HG02938 (cell line): ENCODE measurements at regions not wholly inside any gene's neighbourhood (a gene's known extent, or its start where the extent isn't known, plus 50 kb on each side); places are given as distances from the start of the nearest gene placed in this dataset.
A peak's percentile ranks its signal among the peaks of the same experiment; 100 is the strongest.
"Not testable (repeated sequence)": the region's sequence is repeated elsewhere in the genome, so short reads cannot be mapped to it uniquely, and the experiment has no call there.

ENCODE experiments used
- ATAC-seq: cut with Tn5 transposase; IDR thresholded peaks from one replicate; pipeline ENCODE4 v1.9.1; 2021; ENCODE audit warnings: mild to moderate bottlenecking, moderate library complexity; ENCODE audit not compliant: unreplicated experiment

DNA sequence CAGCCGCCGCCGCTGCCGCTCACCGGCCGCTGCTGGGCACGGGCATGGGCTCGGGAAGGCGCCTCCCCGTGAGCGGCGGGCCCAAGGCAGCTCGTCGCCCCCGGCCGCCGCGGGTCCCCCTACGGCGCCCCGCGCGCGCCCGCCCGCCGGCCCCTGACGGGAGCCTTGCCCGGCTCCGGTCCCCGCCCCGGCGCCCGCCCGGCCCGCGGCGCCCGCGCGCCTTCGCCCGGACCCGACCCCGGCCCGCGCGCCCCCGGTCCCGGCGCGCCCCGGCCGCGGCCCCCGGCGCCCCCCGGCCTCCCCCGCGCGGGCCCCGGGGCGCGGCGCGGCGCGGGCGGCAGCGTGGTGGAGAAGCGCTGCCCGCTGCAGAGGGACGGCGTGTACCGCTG lies 177.7 kb downstream of the OR4M2 start:
- no peak for ATAC-seq

DNA sequence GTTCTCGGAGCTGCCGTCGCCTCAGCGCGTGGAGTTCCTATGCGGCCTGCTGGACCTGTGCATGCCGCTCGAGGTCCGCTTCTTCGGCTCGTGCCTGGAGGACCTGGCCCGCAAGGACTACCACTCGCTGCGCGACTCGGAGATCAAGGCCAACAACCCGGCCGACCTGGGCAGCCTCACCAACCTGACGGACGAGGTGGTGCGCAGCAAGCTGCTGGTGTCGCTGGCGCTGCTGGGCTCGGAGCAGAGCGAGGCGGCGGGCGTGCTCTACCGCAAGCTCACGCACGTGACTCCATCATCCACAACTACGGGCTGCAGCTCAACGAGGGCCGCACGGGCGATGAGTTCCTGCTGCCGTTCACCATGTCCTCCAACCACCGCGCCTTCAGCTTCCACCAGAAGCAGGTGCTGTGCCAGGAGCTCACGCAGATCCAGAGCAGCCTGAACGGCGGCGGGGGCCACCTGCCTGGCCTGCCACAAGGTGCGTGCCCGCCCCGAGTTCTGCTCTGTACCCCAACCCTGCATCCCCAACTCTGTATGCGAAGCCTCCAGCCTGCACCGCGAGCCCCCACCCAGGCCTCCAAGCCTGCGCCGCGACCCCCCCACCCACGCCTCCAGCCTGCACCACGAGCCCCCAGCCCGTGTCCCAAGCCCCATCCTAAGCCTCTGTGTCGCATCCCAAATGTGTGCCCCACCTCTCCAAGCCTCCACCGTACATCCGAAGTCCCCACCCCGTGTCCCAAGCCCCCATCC lies 178.2 kb downstream of the OR4M2 start:
- ATAC-seq, result no peak

- not testable (repeated sequence) for ATAC-seq
These were observed 178.9 kb downstream of the OR4M2 start for GRCh38 chr15:22259151-22259750.

DNA sequence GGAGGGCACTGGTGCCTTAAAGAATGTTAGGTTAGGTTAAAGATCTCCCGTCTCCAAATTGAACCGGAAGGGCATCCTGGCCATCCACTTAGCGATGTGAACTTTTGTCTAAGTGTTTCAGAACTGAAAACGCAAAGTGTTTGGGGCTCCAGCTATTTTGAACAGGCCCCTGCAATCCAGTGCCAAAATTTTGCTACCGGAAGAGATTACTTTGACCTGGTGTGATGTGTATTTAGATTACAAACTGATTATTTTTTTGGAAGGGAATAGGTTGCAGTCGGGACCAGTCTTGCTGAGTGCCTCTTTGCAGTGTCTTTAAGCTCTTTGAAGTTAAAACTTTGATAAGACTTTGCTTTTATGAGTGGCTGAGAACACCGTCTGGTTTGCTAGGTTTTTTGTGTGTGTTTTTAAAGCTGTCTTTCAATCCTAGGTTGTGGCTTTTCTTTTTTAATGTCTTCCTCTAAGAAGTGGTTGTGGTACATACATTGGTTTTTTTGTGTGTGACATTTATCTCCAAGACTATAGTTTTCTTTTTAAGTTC lies 179.6 kb downstream of the OR4M2 start:
- ATAC-seq, result no peak

DNA sequence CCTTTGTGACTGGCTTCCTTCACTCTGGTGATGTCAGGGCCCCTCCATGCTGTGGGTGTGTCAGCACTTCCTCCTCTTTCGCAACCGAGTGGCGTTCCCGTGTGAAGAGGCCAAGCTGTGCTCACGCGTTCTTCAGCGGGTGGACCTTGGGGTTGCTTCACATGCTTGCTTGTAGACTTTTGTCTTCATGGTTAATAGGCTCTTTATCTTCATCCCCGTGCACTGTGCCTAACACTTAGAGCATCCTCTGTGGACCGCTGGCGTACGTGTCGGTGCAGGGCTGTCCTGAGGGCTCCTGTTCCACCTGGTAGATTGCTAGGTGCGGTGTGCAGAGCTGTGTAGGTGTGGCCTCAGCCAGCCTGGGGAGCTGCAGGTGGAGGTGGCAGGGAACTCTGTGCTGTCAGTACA lies 182.3 kb downstream of the OR4M2 start:
- ATAC-seq, result no peak

DNA sequence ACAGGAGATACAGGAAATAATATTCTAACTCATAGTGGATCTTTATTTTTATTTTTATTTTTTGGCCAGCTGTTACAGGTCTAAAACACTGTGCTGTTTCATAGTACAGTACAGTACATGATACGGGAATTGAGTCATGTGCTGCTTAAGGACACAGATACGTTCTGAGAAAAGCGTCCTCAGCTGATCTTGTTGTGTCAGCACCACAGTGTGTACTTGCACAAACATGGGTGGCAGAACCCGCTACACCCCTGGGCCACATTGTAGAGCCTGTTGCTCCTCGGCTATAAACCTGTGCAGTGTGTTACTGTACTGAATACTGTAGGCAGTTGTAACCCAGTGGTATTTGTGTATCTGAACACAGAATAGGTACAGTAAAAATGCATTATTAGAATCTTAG lies 183.4 kb downstream of the OR4M2 start:
- no peak for ATAC-seq

DNA sequence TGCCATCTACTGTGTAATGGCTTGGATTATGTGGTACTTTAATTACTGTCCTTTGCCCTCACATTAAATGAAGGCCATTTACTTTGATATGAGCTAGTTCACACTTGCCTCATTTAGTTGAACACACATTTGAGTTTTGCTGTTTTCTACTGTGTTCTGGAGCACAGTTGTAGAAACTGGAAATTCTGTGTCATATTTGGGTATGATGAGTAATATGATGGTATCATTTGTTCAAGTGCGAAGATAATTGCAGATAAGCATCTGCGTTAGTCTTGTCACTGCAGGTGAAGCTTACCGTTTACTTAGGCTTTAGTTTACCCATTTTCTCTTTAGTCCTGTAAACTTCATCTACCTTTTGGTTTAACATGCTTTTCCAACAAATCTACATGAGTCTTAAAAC lies 183.9 kb downstream of the OR4M2 start:
- not testable (repeated sequence) for ATAC-seq

DNA sequence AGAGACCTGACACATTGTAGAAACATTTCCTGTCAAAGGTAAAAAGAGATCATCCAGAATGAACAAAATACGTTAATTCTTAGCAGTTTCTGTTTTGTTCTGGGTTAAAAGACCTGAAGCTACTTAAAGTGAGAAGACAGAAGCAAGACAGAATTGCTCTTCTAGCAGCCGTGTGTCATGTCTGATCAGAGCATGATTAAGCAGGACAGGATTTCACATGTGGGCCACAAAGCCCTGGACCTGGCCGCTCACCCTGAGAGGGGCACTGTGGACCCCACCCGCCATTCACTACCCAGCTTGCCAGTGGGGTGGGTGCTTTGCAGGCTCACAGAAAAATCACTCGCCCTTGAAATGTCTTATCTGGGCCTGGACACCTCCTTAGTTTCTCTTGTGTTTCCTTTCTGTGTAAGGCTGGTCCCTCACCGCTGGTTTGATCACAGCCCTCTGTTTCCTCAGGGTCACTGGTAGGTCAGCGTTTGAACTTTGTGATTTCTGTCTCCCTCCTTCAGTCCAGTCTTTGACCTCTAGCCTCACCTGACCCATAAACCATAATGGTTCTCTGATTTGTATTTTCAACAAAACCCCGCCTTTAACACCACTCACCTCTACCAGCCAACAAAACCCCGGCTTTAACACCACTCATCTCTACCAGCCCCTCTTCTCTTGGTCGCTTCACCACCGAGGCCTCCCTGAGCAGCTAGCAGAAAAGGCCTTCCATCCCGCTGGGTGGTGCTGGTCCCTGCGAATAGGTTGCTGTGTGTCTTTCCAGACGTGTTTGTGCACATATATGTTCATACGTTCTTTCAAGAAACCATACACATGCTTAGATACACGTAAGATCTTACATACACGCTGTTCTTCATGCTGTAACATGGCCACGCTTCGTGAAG lies 185.0 kb downstream of the OR4M2 start:
- no peak for ATAC-seq

- ATAC-seq, result no peak
These were observed 185.6 kb downstream of the OR4M2 start for GRCh38 chr15:22265970-22266369.

GRCh38 chr15:22267761-22268160 lies 187.4 kb downstream of the OR4M2 start:
- no peak for ATAC-seq

- ATAC-seq, result not testable (repeated sequence)
These were observed 187.9 kb downstream of the OR4M2 start for GRCh38 chr15:22268201-22268600.

- ATAC-seq, result not testable (repeated sequence)
These were observed 188.3 kb downstream of the OR4M2 start for GRCh38 chr15:22268654-22269053.

- not testable (repeated sequence) for ATAC-seq
These were observed 186.2 kb upstream of the GOLGA6L22 start for GRCh38 chr15:22272286-22273160.

- ATAC-seq, result not testable (repeated sequence)
These were observed 185.5 kb upstream of the GOLGA6L22 start for GRCh38 chr15:22273185-22273584.

DNA sequence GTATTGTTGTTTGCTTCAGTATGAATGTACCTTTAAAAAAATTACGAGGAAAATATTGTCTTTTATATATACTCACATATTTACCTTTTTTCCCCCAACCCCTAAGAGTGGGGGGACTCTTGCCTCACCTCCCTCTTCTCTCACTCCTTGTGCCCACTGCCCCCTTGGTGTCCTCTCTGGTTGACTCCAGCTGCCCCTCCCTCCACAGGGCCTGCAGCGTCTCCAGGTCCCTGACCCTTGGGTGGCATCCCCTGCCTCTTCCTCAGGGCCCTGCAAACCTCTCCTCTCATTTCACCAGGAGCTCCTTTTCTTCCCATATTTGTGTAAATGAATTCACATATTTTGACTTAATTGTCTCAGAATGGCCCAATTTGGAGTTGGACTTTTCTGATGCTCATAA lies 184.3 kb upstream of the GOLGA6L22 start:
- ATAC-seq, result not testable (repeated sequence)

GRCh38 chr15:22280770-22281169 lies 177.9 kb upstream of the GOLGA6L22 start:
- ATAC-seq, result not testable (repeated sequence)

GRCh38 chr15:22282794-22283533 lies 175.7 kb upstream of the GOLGA6L22 start:
- ATAC-seq, result peak; percentile 59

DNA sequence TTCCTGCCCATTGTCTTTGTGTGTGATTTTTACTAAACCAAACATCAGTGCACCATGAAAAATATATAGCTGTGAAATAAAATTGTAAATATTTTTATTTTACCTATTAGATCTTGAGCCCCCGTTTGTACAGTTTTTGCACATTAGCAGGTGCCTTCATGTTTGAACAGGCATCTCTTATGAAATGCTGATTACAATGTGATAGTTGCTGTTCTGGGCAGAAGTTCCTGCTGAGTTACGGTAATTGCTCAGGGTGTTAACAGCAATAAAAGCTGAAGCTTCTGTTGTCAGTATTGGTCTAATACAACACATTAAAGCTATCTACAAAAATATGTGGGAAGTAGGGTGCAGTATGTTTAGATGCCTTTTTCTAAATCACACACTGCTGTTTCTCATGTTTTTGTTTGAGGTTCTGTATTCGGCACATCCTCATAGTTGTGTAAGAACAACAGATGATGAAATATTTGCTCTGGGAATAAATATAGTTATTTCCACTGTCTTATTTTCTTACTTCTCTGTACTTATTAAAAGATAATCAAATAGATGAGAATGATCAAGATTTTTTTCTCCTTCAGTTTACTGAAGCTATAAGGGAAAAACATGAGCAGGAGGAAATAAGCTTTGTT lies 173.8 kb upstream of the GOLGA6L22 start:
- ATAC-seq, result not testable (repeated sequence)

- not testable (repeated sequence) for ATAC-seq
These were observed 167.6 kb upstream of the GOLGA6L22 start for GRCh38 chr15:22291054-22291453.
